ENCODE measurements at regions not wholly inside any gene's neighbourhood (a gene's known extent, or its start where the extent isn't known, plus 50 kb on each side); places are given as distances from the start of the nearest gene placed in this dataset.

DNA sequence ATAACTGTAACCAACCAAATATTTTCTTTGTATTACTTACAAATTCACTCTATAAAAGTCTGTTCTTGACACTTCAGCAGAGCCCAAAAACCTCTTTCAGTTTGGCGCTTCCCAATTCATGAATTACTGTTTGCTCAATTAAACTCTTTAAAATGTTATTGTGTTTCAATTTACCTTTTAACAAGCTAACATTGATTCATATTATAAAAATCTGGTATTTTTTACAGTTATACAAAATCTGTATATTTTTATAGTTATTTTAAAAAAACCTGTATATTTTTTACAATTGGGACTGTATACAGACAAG, 75.3 kb upstream of the E2F3 start:
- Histone ChIP-seq H3K9ac (ENCODE audit: low read depth, low read length) (no peak overlapping the region), H3K36me3 (ENCODE audit: insufficient read depth, low read length) (no peaks in the 10 kb centered on the region), H3K27ac (ENCODE audit: low read length) (no peak overlapping the region), H3K4me2 (ENCODE audit: insufficient read depth, low read length) (no peak overlapping the region), H4K20me1 (ENCODE audit: insufficient read depth, low read length) (no peaks in the 10 kb centered on the region), H3K79me2 (ENCODE audit: insufficient read depth, low read length) (no peaks in the 10 kb centered on the region), H3K27me3 (ENCODE audit: insufficient read depth, low read length, poor library complexity) (peaks cover 5% of the 10 kb centered on the region), H3K9me3 (ENCODE audit: insufficient read depth, low read length, severe bottlenecking) (no peaks in the 10 kb centered on the region), H3K4me3 (ENCODE audit: low read depth in 1 of 2, low read length in 2 of 2) (no peak overlapping the region), H2AFZ (ENCODE audit: low read depth, low read length) (no peak overlapping the region), H3K4me1 (ENCODE audit: insufficient read depth, low read length) (no peaks in the 10 kb centered on the region)
- ATAC-seq (ENCODE audit: insufficient read depth, low read depth), result no peak
- DNase-seq, result no peak
- TF ChIP-seq CTCF (IDR thresholded peaks at IDR 0.05; ENCODE audit: borderline replicate concordance, extremely low read depth, low read length, poor library complexity, severe bottlenecking) (no peak), EZH2 (IDR thresholded peaks at IDR 0.05; ENCODE audit: borderline replicate concordance, low read depth, low read length, severe bottlenecking) (no peak)

DNA sequence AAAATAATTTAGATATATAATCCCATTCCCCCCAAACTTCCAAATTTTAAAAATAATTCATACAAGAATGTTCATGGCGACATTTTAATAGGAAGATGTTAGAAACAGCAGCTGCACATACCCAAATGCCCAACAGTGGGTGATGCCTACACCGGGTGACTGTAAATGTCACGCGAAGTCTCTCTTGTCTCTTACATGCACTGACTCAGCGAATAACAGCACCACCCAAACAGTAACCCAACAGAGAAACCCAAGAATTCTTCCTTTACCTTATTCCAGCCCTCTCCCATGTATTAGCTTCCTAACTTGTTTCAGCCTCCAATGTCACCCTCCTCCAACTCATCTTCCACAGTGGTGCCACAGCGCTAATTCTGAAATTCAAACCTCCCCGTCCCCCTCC, 74.5 kb upstream of the E2F3 start:
- DNase-seq (no peak), ATAC-seq (ENCODE audit: insufficient read depth, low read depth) (no peak)
- Histone ChIP-seq H3K27ac (ENCODE audit: low read length) (no peak overlapping the region), H3K4me3 (ENCODE audit: low read depth in 1 of 2, low read length in 2 of 2) (no peak overlapping the region), H3K79me2 (ENCODE audit: insufficient read depth, low read length) (no peaks in the 10 kb centered on the region), H3K9me3 (ENCODE audit: insufficient read depth, low read length, severe bottlenecking) (no peaks in the 10 kb centered on the region), H3K4me2 (ENCODE audit: insufficient read depth, low read length) (no peak overlapping the region), H4K20me1 (ENCODE audit: insufficient read depth, low read length) (no peaks in the 10 kb centered on the region), H3K27me3 (ENCODE audit: insufficient read depth, low read length, poor library complexity) (peaks cover 5% of the 10 kb centered on the region), H2AFZ (ENCODE audit: low read depth, low read length) (no peak overlapping the region), H3K36me3 (ENCODE audit: insufficient read depth, low read length) (no peaks in the 10 kb centered on the region), H3K4me1 (ENCODE audit: insufficient read depth, low read length) (no peaks in the 10 kb centered on the region), H3K9ac (ENCODE audit: low read depth, low read length) (no peak overlapping the region)
- TF ChIP-seq EZH2 (IDR thresholded peaks at IDR 0.05; ENCODE audit: borderline replicate concordance, low read depth, low read length, severe bottlenecking), result no peak
- TF ChIP-seq CTCF (IDR thresholded peaks at IDR 0.05; ENCODE audit: borderline replicate concordance, extremely low read depth, low read length, poor library complexity, severe bottlenecking), result no peak

- H3K27ac ChIP-seq (ENCODE audit: low read length), result no peak overlapping the region
- no peak for DNase-seq
- no peaks in the 10 kb centered on the region for H3K36me3 ChIP-seq (ENCODE audit: insufficient read depth, low read length)
- no peaks in the 10 kb centered on the region for H4K20me1 ChIP-seq (ENCODE audit: insufficient read depth, low read length)
- ATAC-seq (ENCODE audit: insufficient read depth, low read depth), result no peak
- no peaks in the 10 kb centered on the region for H3K9me3 ChIP-seq (ENCODE audit: insufficient read depth, low read length, severe bottlenecking)
- H3K4me3 ChIP-seq (ENCODE audit: low read depth in 1 of 2, low read length in 2 of 2), result no peak overlapping the region
- H3K27me3 ChIP-seq (ENCODE audit: insufficient read depth, low read length, poor library complexity), result peaks cover 5% of the 10 kb centered on the region
- H3K79me2 ChIP-seq (ENCODE audit: insufficient read depth, low read length), result no peaks in the 10 kb centered on the region
- no peak overlapping the region for H3K4me2 ChIP-seq (ENCODE audit: insufficient read depth, low read length)
- H2AFZ ChIP-seq (ENCODE audit: low read depth, low read length), result no peak overlapping the region
- H3K4me1 ChIP-seq (ENCODE audit: insufficient read depth, low read length), result no peaks in the 10 kb centered on the region
- TF ChIP-seq EZH2 (IDR thresholded peaks at IDR 0.05; ENCODE audit: borderline replicate concordance, low read depth, low read length, severe bottlenecking), result no peak
- no peak for TF ChIP-seq CTCF (IDR thresholded peaks at IDR 0.05; ENCODE audit: borderline replicate concordance, extremely low read depth, low read length, poor library complexity, severe bottlenecking)
- H3K9ac ChIP-seq (ENCODE audit: low read depth, low read length), result no peak overlapping the region
Observed at GRCh38 chr6:20328266-20328923, 73.3 kb upstream of the E2F3 start.

GRCh38 chr6:20328924-20329300, 72.8 kb upstream of the E2F3 start:
- Histone ChIP-seq H3K9me3 (ENCODE audit: insufficient read depth, low read length, severe bottlenecking) (no peaks in the 10 kb centered on the region), H3K27ac (ENCODE audit: low read length) (no peak overlapping the region), H3K4me2 (ENCODE audit: insufficient read depth, low read length) (no peak overlapping the region), H4K20me1 (ENCODE audit: insufficient read depth, low read length) (no peaks in the 10 kb centered on the region), H3K4me1 (ENCODE audit: insufficient read depth, low read length) (no peaks in the 10 kb centered on the region), H3K4me3 (ENCODE audit: low read depth in 1 of 2, low read length in 2 of 2) (no peak overlapping the region), H3K9ac (ENCODE audit: low read depth, low read length) (no peak overlapping the region), H3K36me3 (ENCODE audit: insufficient read depth, low read length) (no peaks in the 10 kb centered on the region), H3K79me2 (ENCODE audit: insufficient read depth, low read length) (no peaks in the 10 kb centered on the region), H3K27me3 (ENCODE audit: insufficient read depth, low read length, poor library complexity) (peaks cover 5% of the 10 kb centered on the region), H2AFZ (ENCODE audit: low read depth, low read length) (no peak overlapping the region)
- no peak for DNase-seq
- TF ChIP-seq CTCF (IDR thresholded peaks at IDR 0.05; ENCODE audit: borderline replicate concordance, extremely low read depth, low read length, poor library complexity, severe bottlenecking), result no peak
- no peak for ATAC-seq (ENCODE audit: insufficient read depth, low read depth)

All from DND-41 (cell line).